ENCODE measurements at regions not wholly inside any gene's neighbourhood (a gene's known extent, or its start where the extent isn't known, plus 50 kb on each side); places are given as distances from the start of the nearest gene placed in this dataset.

GRCh38 chr11:92765082-92765840, 204.2 kb upstream of the MTNR1B start:
- no peak for DNase-seq (ENCODE audit: low spot score)

- DNase-seq (ENCODE audit: low spot score): peak; percentile 40
Measured at GRCh38 chr11:92765965-92766371, 203.5 kb upstream of the MTNR1B start.

- no peak for DNase-seq (ENCODE audit: low spot score)
Measured at GRCh38 chr11:92766698-92767097, 202.8 kb upstream of the MTNR1B start.

GRCh38 chr11:92767416-92767815, 202.0 kb upstream of the MTNR1B start:
- no peak for DNase-seq (ENCODE audit: low spot score)

GRCh38 chr11:92768121-92768840, 201.2 kb upstream of the MTNR1B start:
- no peak for DNase-seq (ENCODE audit: low spot score)

- DNase-seq (ENCODE audit: low spot score): no peak
Measured at GRCh38 chr11:92769112-92769511, 200.3 kb upstream of the MTNR1B start.

DNA sequence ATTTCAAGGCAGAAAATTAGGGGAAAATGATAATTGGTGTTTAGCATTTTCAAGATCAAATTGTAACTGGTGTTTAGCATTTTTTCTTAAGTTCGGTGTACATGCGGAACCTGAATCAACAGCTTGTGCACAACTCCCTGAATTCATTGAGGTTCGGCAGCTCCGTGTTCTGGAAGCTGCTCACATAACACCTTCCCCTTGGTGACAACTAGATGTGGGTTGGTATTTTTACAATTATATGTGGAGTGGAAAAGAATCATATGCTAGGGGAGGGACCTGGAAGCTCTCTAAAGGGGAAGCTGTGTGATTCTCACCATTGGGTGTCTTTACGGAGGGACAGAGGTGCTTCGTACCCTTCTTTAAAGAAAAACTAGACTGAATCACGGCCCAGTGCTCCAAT, 199.0 kb upstream of the MTNR1B start:
- DNase-seq (ENCODE audit: low spot score): no peak

- no peak for DNase-seq (ENCODE audit: low spot score)
Measured at GRCh38 chr11:92770981-92771380, 198.5 kb upstream of the MTNR1B start.

DNA sequence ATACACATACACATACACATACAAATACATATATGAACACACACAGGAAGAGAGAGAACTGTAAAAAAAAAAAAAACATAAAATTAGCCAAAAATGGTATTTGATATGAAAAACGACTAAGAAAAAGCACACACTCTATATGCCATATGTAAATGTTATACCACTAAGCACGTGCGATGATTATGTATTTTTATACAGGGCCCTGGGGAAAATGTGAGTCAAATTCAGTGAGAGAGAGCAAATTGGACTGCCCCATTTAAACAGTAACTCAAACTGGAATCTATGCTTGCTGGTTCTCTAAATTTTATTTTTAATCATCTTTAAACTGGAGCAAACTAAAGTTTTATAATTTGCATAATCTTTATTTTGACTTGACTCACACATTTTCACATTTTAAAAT, 197.8 kb upstream of the MTNR1B start:
- DNase-seq (ENCODE audit: low spot score): no peak

DNA sequence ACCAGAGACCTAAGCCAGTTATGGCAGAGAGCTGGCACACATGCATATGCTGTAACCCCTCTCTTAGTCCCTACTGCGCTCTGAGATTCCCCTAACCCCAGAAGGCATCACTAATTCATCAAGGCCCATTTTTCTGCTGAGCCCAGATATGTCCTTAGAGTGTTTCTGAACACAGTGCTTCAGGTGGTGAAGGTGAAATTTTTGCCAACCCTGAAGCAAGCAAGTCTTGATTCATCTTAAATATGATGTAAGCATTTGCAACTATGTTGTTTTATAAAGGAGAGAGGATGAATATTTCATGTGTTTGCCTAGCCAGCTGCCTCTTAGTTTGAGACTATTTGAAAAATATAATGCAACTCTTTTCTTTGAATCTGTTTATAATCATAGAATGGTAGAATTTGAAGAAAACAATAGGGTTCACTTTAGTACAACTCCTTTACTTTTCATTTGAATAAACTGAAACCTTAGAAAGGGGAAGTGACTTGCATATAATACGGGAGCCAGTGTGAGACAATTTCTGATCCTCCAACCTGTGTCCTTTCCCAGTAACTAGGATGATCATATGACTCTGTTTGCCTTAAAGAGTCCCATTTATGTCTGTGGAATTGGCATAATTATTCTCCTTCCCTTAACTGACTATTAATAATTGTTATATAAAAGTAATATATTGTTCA, 194.3 kb upstream of the MTNR1B start:
- no peak for DNase-seq (ENCODE audit: low spot score)

GRCh38 chr11:92776676-92777075, 192.8 kb upstream of the MTNR1B start:
- peak; percentile 47 for DNase-seq (ENCODE audit: low spot score)

- DNase-seq (ENCODE audit: low spot score): no peak
Measured at GRCh38 chr11:92779746-92780145, 189.7 kb upstream of the MTNR1B start.

- DNase-seq (ENCODE audit: low spot score): no peak
Measured at GRCh38 chr11:92781151-92781550, 188.3 kb upstream of the MTNR1B start.

DNA sequence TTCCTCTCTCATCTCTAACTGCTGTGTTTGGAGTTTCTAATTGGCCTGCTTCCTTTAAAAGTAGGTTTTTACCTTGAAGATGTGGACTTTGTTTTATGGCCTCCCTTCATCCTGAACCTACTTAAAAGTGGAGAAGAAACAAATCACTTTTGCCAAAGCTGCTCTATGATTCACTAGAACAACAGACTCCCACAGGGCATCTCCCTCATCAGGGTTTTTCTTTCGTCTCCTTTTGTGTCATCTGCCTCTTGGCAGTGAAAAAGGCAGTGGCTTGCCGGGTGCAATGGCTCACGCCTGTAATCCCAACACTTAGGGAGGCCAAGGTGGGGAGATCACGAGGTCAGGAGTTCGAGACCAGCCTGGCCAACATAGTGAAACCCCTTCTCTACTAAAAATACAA, 186.6 kb upstream of the MTNR1B start:
- DNase-seq (ENCODE audit: low spot score): no peak

- DNase-seq (ENCODE audit: low spot score): no peak
Measured at GRCh38 chr11:92784331-92784730, 185.1 kb upstream of the MTNR1B start.

DNA sequence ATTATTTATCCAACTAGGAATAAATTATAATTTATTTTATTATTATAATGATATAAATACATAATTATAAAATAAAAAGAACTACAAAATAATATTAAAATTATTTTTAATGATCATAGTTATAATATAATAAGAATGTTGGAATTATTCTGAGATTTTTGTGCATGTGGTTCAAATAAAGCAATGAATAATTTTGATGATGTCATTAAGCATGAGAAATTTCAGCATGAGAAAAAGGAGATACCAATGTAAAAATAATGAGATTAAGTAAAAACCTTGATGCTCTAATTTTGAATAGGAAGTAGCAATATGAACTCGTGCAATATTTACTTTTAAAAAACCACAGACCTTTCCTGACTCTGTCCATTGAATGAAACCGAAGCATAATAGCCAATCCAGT, 181.8 kb upstream of the MTNR1B start:
- no peak for DNase-seq (ENCODE audit: low spot score)

GRCh38 chr11:92789761-92790160, 179.7 kb upstream of the MTNR1B start:
- no peak for DNase-seq (ENCODE audit: low spot score)

DNA sequence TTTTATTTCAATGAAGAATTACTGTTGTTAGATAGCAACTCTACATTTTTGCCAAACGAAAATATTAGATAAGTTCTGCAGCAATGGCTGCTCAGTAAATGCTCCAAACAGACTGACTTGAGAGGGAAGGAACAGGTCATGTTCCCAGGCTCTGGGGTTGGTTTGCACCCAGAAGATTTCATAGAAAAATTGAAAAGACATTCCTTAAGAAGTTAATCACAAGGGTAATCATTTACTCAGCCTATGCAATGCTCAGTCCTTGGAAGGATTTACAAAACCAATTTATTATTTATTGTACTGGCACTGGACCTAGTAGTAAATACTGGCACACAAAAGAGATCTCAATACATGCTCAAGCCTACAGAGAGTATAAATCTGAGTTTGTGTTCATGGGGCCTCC, 179.1 kb upstream of the MTNR1B start:
- peak; percentile 71 for DNase-seq (ENCODE audit: low spot score)

- no peak for DNase-seq (ENCODE audit: low spot score)
Measured at GRCh38 chr11:92790926-92791616, 178.4 kb upstream of the MTNR1B start.

- DNase-seq (ENCODE audit: low spot score): no peak
Measured at GRCh38 chr11:92791886-92792285, 177.6 kb upstream of the MTNR1B start.

GRCh38 chr11:92793189-92793588, 176.3 kb upstream of the MTNR1B start:
- DNase-seq (ENCODE audit: low spot score): no peak

- no peak for DNase-seq (ENCODE audit: low spot score)
Measured at GRCh38 chr11:92794783-92795182, 174.7 kb upstream of the MTNR1B start.

GRCh38 chr11:92796744-92797143, 172.7 kb upstream of the MTNR1B start:
- no peak for DNase-seq (ENCODE audit: low spot score)
